GM23338 (cell line): ENCODE measurements at regions not wholly inside any gene's neighbourhood (a gene's known extent, or its start where the extent isn't known, plus 50 kb on each side); places are given as distances from the start of the nearest gene placed in this dataset.

ENCODE experiments used
- ATAC-seq: fragments of 200-7000 bp; cut with Tn5 transposase; 3 replicates; pipeline ENCODE4 v1.9.1; 2020
- DNase-seq: peaks from one replicate; pipeline ENCODE4 v3.0.0-alpha.2; 2015; ENCODE audit warnings: low spot score
- H2AFZ ChIP-seq: fragments of 200-600 bp; sonication (generic); 2 replicates; pipeline ENCODE4 v1.8.0; 2016; ENCODE audit warnings: antibody characterized with exemption, mild to moderate bottlenecking, moderate library complexity
- H3F3A ChIP-seq: fragments of 200-600 bp; sonication (generic); replicated peaks from 2 replicates; pipeline ENCODE4 v1.8.0; 2017; ENCODE audit warnings: antibody characterized with exemption, mixed run types, low read depth
- H3K27ac ChIP-seq: fragments of 200-600 bp; sonication (generic); 2 replicates; pipeline ENCODE4 v1.6.1; 2016; ENCODE audit warnings: low read depth
- H3K27me3 ChIP-seq: fragments of 200-600 bp; sonication (generic); 2 replicates; pipeline ENCODE4 v1.8.0; 2016; ENCODE audit warnings: mild to moderate bottlenecking, mixed run types, moderate library complexity; ENCODE audit not compliant: insufficient read depth
- H3K36me3 ChIP-seq: fragments of 200-600 bp; sonication (generic); 2 replicates; pipeline ENCODE4 v1.8.0; 2016; ENCODE audit warnings: mild to moderate bottlenecking; ENCODE audit not compliant: insufficient read depth
- H3K4me1 ChIP-seq: fragments of 200-600 bp; sonication (generic); 2 replicates; pipeline ENCODE4 v1.8.0; 2016; ENCODE audit warnings: mild to moderate bottlenecking, moderate library complexity; ENCODE audit not compliant: insufficient read depth
- H3K4me2 ChIP-seq: fragments of 200-600 bp; sonication (generic); 2 replicates; pipeline ENCODE4 v1.7.1; 2017; ENCODE audit warnings: mixed run types
- H3K4me3 ChIP-seq: fragments of 200-600 bp; sonication (generic); 2 replicates; pipeline ENCODE4 v1.6.1; 2016; ENCODE audit warnings: mixed run types
- H3K79me2 ChIP-seq: fragments of 200-600 bp; sonication (generic); replicated peaks from 2 replicates; pipeline ENCODE4 v1.8.0; 2017; ENCODE audit warnings: mild to moderate bottlenecking; ENCODE audit not compliant: insufficient read depth
- H3K9me2 ChIP-seq: fragments of 200-600 bp; sonication (generic); 2 replicates; pipeline ENCODE4 v1.8.0; 2017; ENCODE audit not compliant: insufficient read depth
- H4K20me1 ChIP-seq: fragments of 200-600 bp; sonication (generic); replicated peaks from 2 replicates; pipeline ENCODE4 v1.8.0; 2017; ENCODE audit warnings: mild to moderate bottlenecking; ENCODE audit not compliant: insufficient read depth
- H3K27ac Mint-ChIP-seq: 2 replicates; pipeline ENCODE4 v1.8.0; 2020; ENCODE audit warnings: inconsistent platforms, mild to moderate bottlenecking, moderate library complexity, mixed read lengths
- H3K27me3 Mint-ChIP-seq: 3 replicates; pipeline ENCODE4 v1.8.0; 2022; ENCODE audit warnings: low read depth, mild to moderate bottlenecking, moderate library complexity, mixed read lengths, inconsistent platforms; ENCODE audit not compliant: insufficient read depth, poor library complexity
- H3K36me3 Mint-ChIP-seq: 3 replicates; pipeline ENCODE4 v1.8.0; 2021; ENCODE audit warnings: low read depth, mild to moderate bottlenecking, inconsistent platforms, moderate library complexity, mixed read lengths
- H3K4me1 Mint-ChIP-seq: 3 replicates; pipeline ENCODE4 v1.8.0; 2020; ENCODE audit warnings: mild to moderate bottlenecking, inconsistent platforms, mixed read lengths
- H3K4me3 Mint-ChIP-seq: 3 replicates; pipeline ENCODE4 v1.8.0; 2021; ENCODE audit warnings: moderate library complexity, mild to moderate bottlenecking, inconsistent platforms, mixed read lengths
- H3K9me3 Mint-ChIP-seq: 3 replicates; pipeline ENCODE4 v1.8.0; 2020; ENCODE audit warnings: moderate library complexity, mild to moderate bottlenecking, inconsistent platforms, mixed read lengths
- CREB1 ChIP-seq: fragments of 250-450 bp; sonication (Bioruptor Pico); IDR thresholded peaks from 2 replicates; pipeline ENCODE4 v1.5.0; 2020; ENCODE audit warnings: low read depth, mild to moderate bottlenecking, moderate library complexity
- CTCF ChIP-seq, 2 experiments: fragments of 200-600 bp in 1 of 2; sonication (generic) in 1 of 2; conservative IDR thresholded peaks; 2 replicates each; pipeline versions ENCODE4 v1.5.1 to v1.6.1; 2016 to 2017; ENCODE audit warnings: antibody characterized with exemption in 2 of 2, low read depth in 2 of 2, mild to moderate bottlenecking in 2 of 2, moderate library complexity in 1 of 2
- ETS1 ChIP-seq: IDR thresholded peaks from 2 replicates; pipeline ENCODE4 v1.6.1; 2016; ENCODE audit warnings: antibody characterized with exemption
- EZH2 ChIP-seq: fragments of 200-600 bp; sonication (generic); IDR thresholded peaks from one replicate; pipeline ENCODE4 v1.8.0; 2017; ENCODE audit warnings: antibody characterized with exemption, mild to moderate bottlenecking, low read depth; ENCODE audit not compliant: unreplicated experiment
- EZH2phosphoT487 ChIP-seq: fragments of 200-600 bp; sonication (generic); IDR thresholded peaks from one replicate; pipeline ENCODE4 v1.8.1; 2018; ENCODE audit warnings: antibody characterized with exemption; ENCODE audit not compliant: unreplicated experiment
- JUNB ChIP-seq: IDR thresholded peaks from one replicate; pipeline ENCODE4 v1.6.1; 2016; ENCODE audit warnings: antibody characterized with exemption; ENCODE audit not compliant: unreplicated experiment
- NANOG ChIP-seq: IDR thresholded peaks from 2 replicates; pipeline ENCODE4 v1.6.1; 2016; ENCODE audit warnings: antibody characterized with exemption, borderline replicate concordance
- POLR2AphosphoS5 ChIP-seq: IDR thresholded peaks from 2 replicates; pipeline ENCODE4 v1.6.1; 2016; ENCODE audit warnings: antibody characterized with exemption, low read depth
- REST ChIP-seq: IDR thresholded peaks from one replicate; pipeline ENCODE4 v1.6.1; 2018; ENCODE audit warnings: antibody characterized with exemption; ENCODE audit not compliant: unreplicated experiment
- STAT1 ChIP-seq: IDR thresholded peaks from one replicate; pipeline ENCODE4 v1.6.1; 2016; ENCODE audit warnings: antibody characterized with exemption; ENCODE audit not compliant: unreplicated experiment
- ZNF114 ChIP-seq: fragments of 250-450 bp; sonication (Bioruptor Pico); IDR thresholded peaks from 2 replicates; pipeline ENCODE4 v1.5.0; 2020; ENCODE audit warnings: mild to moderate bottlenecking, moderate library complexity
- ZNF331 ChIP-seq: fragments of 250-450 bp; sonication (Bioruptor Pico); IDR thresholded peaks from 2 replicates; pipeline ENCODE4 v1.5.0; 2020; ENCODE audit warnings: low read depth, mild to moderate bottlenecking, moderate library complexity
- ZNF462 ChIP-seq: fragments of 250-450 bp; sonication (Bioruptor Pico); IDR thresholded peaks from 2 replicates; pipeline ENCODE4 v1.5.0; 2020; ENCODE audit warnings: mild to moderate bottlenecking, moderate library complexity

GRCh38 chr20:60407938-60408337, 449.7 kb downstream of the CDH26 start:
- no peaks in the 10 kb centered on the region for H3K9me2 ChIP-seq
- H3K4me1 ChIP-seq: no peaks in the 10 kb centered on the region
- Mint-ChIP-seq H3K27ac (no peak overlapping the region), H3K4me1 (no peaks in the 10 kb centered on the region), H3K4me3 (no peak overlapping the region), H3K27me3 (peaks cover 5% of the 10 kb centered on the region), H3K9me3 (peaks cover 14% of the 10 kb centered on the region; the same call in 2 of the 3 replicates), H3K36me3 (no peaks in the 10 kb centered on the region)
- no peaks in the 10 kb centered on the region for H3F3A ChIP-seq
- H2AFZ ChIP-seq: no peak overlapping the region
- no peaks in the 10 kb centered on the region for H3K36me3 ChIP-seq
- no peaks in the 10 kb centered on the region for H4K20me1 ChIP-seq
- H3K27ac ChIP-seq: no peak overlapping the region
- no peak overlapping the region for H3K4me3 ChIP-seq
- H3K27me3 ChIP-seq: no peaks in the 10 kb centered on the region
- TF ChIP-seq CTCF (conservative IDR thresholded peaks at IDR 0.05; ENCODE audit: low read depth in 2 of 2) (no peak), STAT1 (no peak), EZH2phosphoT487 (no peak), JUNB (no peak), POLR2AphosphoS5 (no peak), ZNF331 (CRISPR knock-in tag) (no peak), EZH2 (no peak), ETS1 (no peak), ZNF114 (no peak), CREB1 (CRISPR knock-in tag) (no peak), ZNF462 (CRISPR knock-in tag) (no peak), REST (no peak), NANOG (no peak)
- ATAC-seq (no peak), DNase-seq (no peak)
- H3K4me2 ChIP-seq: no peak overlapping the region
- no peaks in the 10 kb centered on the region for H3K79me2 ChIP-seq
